Frontal cortex (tissue), 3 donors: ENCODE measurements at regions not wholly inside any gene's neighbourhood (a gene's known extent, or its start where the extent isn't known, plus 50 kb on each side); places are given as distances from the start of the nearest gene placed in this dataset.

Experiments
- DNase-seq, 2 donors: peaks; one replicate each; pipeline ENCODE4 v3.0.0; 2012; ENCODE audit warnings: low spot score in 2 of 2
- FAIRE-seq: peaks from 2 replicates; lab custom pipeline; 2012; peaks lifted over from hg19 to GRCh38; lab: Jason Lieb, UNC
- donor health status: control.
- donor health status: control.
- donor health status: control.

GRCh38 chr5:68352166-68352565 lies 136.6 kb downstream of the PIK3R1 start:
- DNase-seq (no peak), FAIRE-seq (no peak)

- no peak for FAIRE-seq
- no peak for DNase-seq
Measured at GRCh38 chr5:68353605-68354004, 138.0 kb downstream of the PIK3R1 start.

GRCh38 chr5:68354315-68354714 lies 138.8 kb downstream of the PIK3R1 start:
- FAIRE-seq: no peak
- DNase-seq: no peak

GRCh38 chr5:68356216-68356615 lies 140.7 kb downstream of the PIK3R1 start:
- DNase-seq (no peak), FAIRE-seq (no peak)

GRCh38 chr5:68356623-68357022 lies 141.1 kb downstream of the PIK3R1 start:
- DNase-seq: no peak
- no peak for FAIRE-seq

- DNase-seq (no peak), FAIRE-seq (no peak)
Measured at GRCh38 chr5:68359699-68360098, 144.1 kb downstream of the PIK3R1 start.

- DNase-seq (no peak), FAIRE-seq (no peak)
Measured at GRCh38 chr5:68362331-68362730, 146.8 kb downstream of the PIK3R1 start.

- DNase-seq: no peak
Measured at GRCh38 chr5:68365889-68366288, 150.3 kb downstream of the PIK3R1 start.

GRCh38 chr5:68367287-68367686 lies 151.7 kb downstream of the PIK3R1 start:
- DNase-seq: no peak
- FAIRE-seq: no peak

More at GRCh38 chr5:68365889-68366288, 150.3 kb downstream of the PIK3R1 start:
- no peak for FAIRE-seq

GRCh38 chr5:68367717-68368116 lies 152.2 kb downstream of the PIK3R1 start:
- no peak for DNase-seq
- FAIRE-seq: no peak

- no peak for FAIRE-seq
- DNase-seq: no peak
Measured at GRCh38 chr5:68368311-68369022, 152.9 kb downstream of the PIK3R1 start.

- DNase-seq (no peak), FAIRE-seq (no peak)
Measured at GRCh38 chr5:68369023-68369359, 153.4 kb downstream of the PIK3R1 start.

- DNase-seq (no peak), FAIRE-seq (no peak)
Measured at GRCh38 chr5:68369457-68370125, 154.0 kb downstream of the PIK3R1 start.

GRCh38 chr5:68370196-68370595 lies 154.6 kb downstream of the PIK3R1 start:
- no peak for DNase-seq
- no peak for FAIRE-seq

GRCh38 chr5:68371607-68372006 lies 156.1 kb downstream of the PIK3R1 start:
- FAIRE-seq (no peak), DNase-seq (no peak)

GRCh38 chr5:68372161-68372560 lies 156.6 kb downstream of the PIK3R1 start:
- no peak for DNase-seq
- no peak for FAIRE-seq

GRCh38 chr5:68373050-68373449 lies 157.5 kb downstream of the PIK3R1 start:
- FAIRE-seq (no peak), DNase-seq (no peak)

- DNase-seq (no peak), FAIRE-seq (no peak)
Measured at GRCh38 chr5:68374796-68375518, 159.4 kb downstream of the PIK3R1 start.

- DNase-seq (no peak), FAIRE-seq (no peak)
Measured at GRCh38 chr5:68375540-68375939, 160.0 kb downstream of the PIK3R1 start.

GRCh38 chr5:68376935-68377334 lies 161.4 kb downstream of the PIK3R1 start:
- DNase-seq: no peak
- no peak for FAIRE-seq

GRCh38 chr5:68377733-68378132 lies 162.2 kb downstream of the PIK3R1 start:
- FAIRE-seq: no peak
- no peak for DNase-seq
